ENCODE measurements at regions not wholly inside any gene's neighbourhood (a gene's known extent, or its start where the extent isn't known, plus 50 kb on each side); places are given as distances from the start of the nearest gene placed in this dataset.

DNA sequence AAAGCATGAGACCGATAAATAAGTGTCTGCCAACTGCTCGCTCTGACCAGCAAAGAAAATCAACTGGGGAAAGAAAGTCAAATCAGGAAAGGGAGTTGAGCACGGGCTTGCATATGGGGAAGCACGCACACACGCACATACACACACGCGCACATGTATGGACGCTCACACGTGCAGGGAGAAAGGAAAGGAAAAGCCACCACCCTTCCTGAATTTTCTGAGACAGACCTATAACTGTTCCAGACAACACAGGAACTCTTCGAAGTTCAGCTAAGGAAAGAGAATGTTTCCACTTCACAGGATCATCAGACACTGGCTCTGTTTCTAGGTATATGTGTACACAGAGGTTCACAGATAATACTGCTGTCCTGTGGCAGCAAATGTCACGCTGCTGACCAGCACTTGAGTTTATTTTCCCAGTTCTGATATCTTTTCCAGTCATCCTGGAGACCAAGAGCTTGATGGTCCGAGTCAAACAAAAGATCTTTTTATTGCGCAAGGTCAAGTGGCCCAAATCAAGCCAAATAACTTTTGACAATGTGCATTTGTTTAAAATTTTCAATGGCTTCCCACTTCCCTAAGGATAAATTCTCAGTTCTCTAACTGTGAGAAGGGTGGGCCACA is 82.1 kb upstream of the TMCC3 start:
- Histone ChIP-seq H2AFZ (ENCODE audit: low read depth, low read length) (no peak overlapping the region), H3K4me2 (ENCODE audit: low read length) (no peak overlapping the region), H3K27ac (ENCODE audit: low read length) (no peak overlapping the region), H3K36me3 (ENCODE audit: insufficient read depth, low read length) (no peaks in the 10 kb centered on the region), H4K20me1 (ENCODE audit: insufficient read depth) (no peaks in the 10 kb centered on the region), H3K9me3 (ENCODE audit: low read length) (no peaks in the 10 kb centered on the region), H3F3A (ENCODE audit: insufficient read depth, low read length, poor library complexity, severe bottlenecking) (no peaks in the 10 kb centered on the region), H3K79me2 (replicated peaks; ENCODE audit: insufficient read depth, low read length) (no peaks in the 10 kb centered on the region), H3K27me3 (ENCODE audit: insufficient read depth, low read depth, low read length) (no peaks in the 10 kb centered on the region), H3K9ac (ENCODE audit: low read length) (no peak overlapping the region), H3K4me3 (ENCODE audit: low read length) (no peak overlapping the region), H3K9me2 (ENCODE audit: insufficient read depth, low read length) (no peaks in the 10 kb centered on the region)
- TF ChIP-seq, protein P1, sequence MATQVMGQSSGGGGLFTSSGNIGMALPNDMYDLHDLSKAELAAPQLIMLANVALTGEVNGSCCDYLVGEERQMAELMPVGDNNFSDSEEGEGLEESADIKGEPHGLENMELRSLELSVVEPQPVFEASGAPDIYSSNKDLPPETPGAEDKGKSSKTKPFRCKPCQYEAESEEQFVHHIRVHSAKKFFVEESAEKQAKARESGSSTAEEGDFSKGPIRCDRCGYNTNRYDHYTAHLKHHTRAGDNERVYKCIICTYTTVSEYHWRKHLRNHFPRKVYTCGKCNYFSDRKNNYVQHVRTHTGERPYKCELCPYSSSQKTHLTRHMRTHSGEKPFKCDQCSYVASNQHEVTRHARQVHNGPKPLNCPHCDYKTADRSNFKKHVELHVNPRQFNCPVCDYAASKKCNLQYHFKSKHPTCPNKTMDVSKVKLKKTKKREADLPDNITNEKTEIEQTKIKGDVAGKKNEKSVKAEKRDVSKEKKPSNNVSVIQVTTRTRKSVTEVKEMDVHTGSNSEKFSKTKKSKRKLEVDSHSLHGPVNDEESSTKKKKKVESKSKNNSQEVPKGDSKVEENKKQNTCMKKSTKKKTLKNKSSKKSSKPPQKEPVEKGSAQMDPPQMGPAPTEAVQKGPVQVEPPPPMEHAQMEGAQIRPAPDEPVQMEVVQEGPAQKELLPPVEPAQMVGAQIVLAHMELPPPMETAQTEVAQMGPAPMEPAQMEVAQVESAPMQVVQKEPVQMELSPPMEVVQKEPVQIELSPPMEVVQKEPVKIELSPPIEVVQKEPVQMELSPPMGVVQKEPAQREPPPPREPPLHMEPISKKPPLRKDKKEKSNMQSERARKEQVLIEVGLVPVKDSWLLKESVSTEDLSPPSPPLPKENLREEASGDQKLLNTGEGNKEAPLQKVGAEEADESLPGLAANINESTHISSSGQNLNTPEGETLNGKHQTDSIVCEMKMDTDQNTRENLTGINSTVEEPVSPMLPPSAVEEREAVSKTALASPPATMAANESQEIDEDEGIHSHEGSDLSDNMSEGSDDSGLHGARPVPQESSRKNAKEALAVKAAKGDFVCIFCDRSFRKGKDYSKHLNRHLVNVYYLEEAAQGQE (IDR thresholded peaks at IDR 0.05; ENCODE audit: borderline replicate concordance): no peak
- no peak for TF ChIP-seq TAF1 (IDR thresholded peaks at IDR 0.05; ENCODE audit: low read depth)
- TF ChIP-seq RAD21 (conservative IDR thresholded peaks at IDR 0.05): no peak
- no peak for TF ChIP-seq POLR2AphosphoS5 (IDR thresholded peaks at IDR 0.05)
- TF ChIP-seq SMC3 (conservative IDR thresholded peaks at IDR 0.05; ENCODE audit: poor library complexity): no peak
- TF ChIP-seq, protein P2, sequence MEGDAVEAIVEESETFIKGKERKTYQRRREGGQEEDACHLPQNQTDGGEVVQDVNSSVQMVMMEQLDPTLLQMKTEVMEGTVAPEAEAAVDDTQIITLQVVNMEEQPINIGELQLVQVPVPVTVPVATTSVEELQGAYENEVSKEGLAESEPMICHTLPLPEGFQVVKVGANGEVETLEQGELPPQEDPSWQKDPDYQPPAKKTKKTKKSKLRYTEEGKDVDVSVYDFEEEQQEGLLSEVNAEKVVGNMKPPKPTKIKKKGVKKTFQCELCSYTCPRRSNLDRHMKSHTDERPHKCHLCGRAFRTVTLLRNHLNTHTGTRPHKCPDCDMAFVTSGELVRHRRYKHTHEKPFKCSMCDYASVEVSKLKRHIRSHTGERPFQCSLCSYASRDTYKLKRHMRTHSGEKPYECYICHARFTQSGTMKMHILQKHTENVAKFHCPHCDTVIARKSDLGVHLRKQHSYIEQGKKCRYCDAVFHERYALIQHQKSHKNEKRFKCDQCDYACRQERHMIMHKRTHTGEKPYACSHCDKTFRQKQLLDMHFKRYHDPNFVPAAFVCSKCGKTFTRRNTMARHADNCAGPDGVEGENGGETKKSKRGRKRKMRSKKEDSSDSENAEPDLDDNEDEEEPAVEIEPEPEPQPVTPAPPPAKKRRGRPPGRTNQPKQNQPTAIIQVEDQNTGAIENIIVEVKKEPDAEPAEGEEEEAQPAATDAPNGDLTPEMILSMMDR (IDR thresholded peaks at IDR 0.05; ENCODE audit: poor library complexity, severe bottlenecking): no peak
- no peak for TF ChIP-seq MXI1 (conservative IDR thresholded peaks at IDR 0.05; ENCODE audit: poor library complexity, severe bottlenecking)
- no peak for TF ChIP-seq EZH2 (IDR thresholded peaks at IDR 0.05; ENCODE audit: borderline replicate concordance, insufficient read depth, low read length, poor library complexity, severe bottlenecking)
- no peak for TF ChIP-seq EP300 (conservative IDR thresholded peaks at IDR 0.05; ENCODE audit: poor library complexity, severe bottlenecking)

DNA sequence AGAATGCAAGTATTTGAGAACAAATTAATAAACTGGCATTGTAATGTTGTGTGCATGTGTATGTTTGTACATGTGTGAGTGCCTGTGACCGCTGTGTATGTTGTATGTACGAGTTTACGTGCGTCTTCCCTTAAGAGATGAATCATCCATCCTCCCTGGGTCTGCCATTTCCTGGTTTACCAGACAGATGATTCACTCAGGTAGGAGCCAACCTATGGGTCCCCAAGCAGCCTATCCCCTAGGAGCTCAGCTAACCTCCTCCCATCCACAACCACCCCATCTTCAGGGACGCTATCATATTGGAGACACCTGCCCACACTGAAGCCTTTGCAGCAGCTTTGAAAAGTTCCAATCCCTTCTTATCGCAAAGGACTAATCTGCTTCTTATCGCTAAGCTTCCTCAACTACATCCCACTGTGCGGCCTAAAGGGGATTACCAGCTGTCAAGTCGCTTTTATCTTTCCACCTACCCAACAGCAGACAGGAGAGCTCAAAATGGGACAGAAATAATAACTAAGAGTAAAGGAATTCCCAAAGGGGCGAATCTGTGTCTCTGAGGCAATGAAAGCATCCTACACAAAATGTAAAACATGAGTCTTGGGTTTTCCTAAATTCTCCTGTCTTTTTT is 81.5 kb upstream of the TMCC3 start:
- no peak for TF ChIP-seq TAF1 (IDR thresholded peaks at IDR 0.05; ENCODE audit: low read depth)
- TF ChIP-seq EP300 (conservative IDR thresholded peaks at IDR 0.05; ENCODE audit: poor library complexity, severe bottlenecking): no peak
- no peak for TF ChIP-seq POLR2AphosphoS5 (IDR thresholded peaks at IDR 0.05)
- TF ChIP-seq, protein P2 (IDR thresholded peaks at IDR 0.05; ENCODE audit: poor library complexity, severe bottlenecking): no peak
- no peak for TF ChIP-seq RAD21 (conservative IDR thresholded peaks at IDR 0.05)
- TF ChIP-seq MXI1 (conservative IDR thresholded peaks at IDR 0.05; ENCODE audit: poor library complexity, severe bottlenecking): no peak
- TF ChIP-seq SMC3 (conservative IDR thresholded peaks at IDR 0.05; ENCODE audit: poor library complexity): no peak
- TF ChIP-seq EZH2 (IDR thresholded peaks at IDR 0.05; ENCODE audit: borderline replicate concordance, insufficient read depth, low read length, poor library complexity, severe bottlenecking): no peak
- TF ChIP-seq, protein P1 (IDR thresholded peaks at IDR 0.05; ENCODE audit: borderline replicate concordance): no peak
- no peak overlapping the region for H3K4me3 ChIP-seq (ENCODE audit: low read length)
- H3K79me2 ChIP-seq (replicated peaks; ENCODE audit: insufficient read depth, low read length): no peaks in the 10 kb centered on the region

More for the DNA sequence above, 81.5 kb upstream of the TMCC3 start:
- H3K36me3 ChIP-seq (ENCODE audit: insufficient read depth, low read length): no peaks in the 10 kb centered on the region
- H3K27me3 ChIP-seq (ENCODE audit: insufficient read depth, low read depth, low read length): no peaks in the 10 kb centered on the region
- no peak overlapping the region for H2AFZ ChIP-seq (ENCODE audit: low read depth, low read length)
- no peaks in the 10 kb centered on the region for H3F3A ChIP-seq (ENCODE audit: insufficient read depth, low read length, poor library complexity, severe bottlenecking)
- no peak overlapping the region for H3K27ac ChIP-seq (ENCODE audit: low read length)
- H4K20me1 ChIP-seq (ENCODE audit: insufficient read depth): no peaks in the 10 kb centered on the region
- H3K9ac ChIP-seq (ENCODE audit: low read length): no peak overlapping the region
- no peak overlapping the region for H3K4me2 ChIP-seq (ENCODE audit: low read length)
- no peaks in the 10 kb centered on the region for H3K9me3 ChIP-seq (ENCODE audit: low read length)
- H3K9me2 ChIP-seq (ENCODE audit: insufficient read depth, low read length): no peaks in the 10 kb centered on the region
